Right forelimb (tissue), 1 donor: ENCODE measurements at regions not wholly inside any gene's neighbourhood (a gene's known extent, or its start where the extent isn't known, plus 50 kb on each side); places are given as distances from the start of the nearest gene placed in this dataset.

Experiments used
- DNase-seq: peaks from one replicate; pipeline ENCODE4 v3.0.0-alpha.2; 2018

- DNase-seq, result no peak
These were observed 93.3 kb downstream of the EDN1 start for GRCh38 chr6:12383448-12383847.

GRCh38 chr6:12384357-12384912 lies 94.3 kb downstream of the EDN1 start:
- DNase-seq, result no peak

GRCh38 chr6:12385316-12385715 lies 95.2 kb downstream of the EDN1 start:
- no peak for DNase-seq

GRCh38 chr6:12386816-12387215 lies 96.7 kb downstream of the EDN1 start:
- DNase-seq, result no peak

- DNase-seq, result no peak
These were observed 101.3 kb downstream of the EDN1 start for GRCh38 chr6:12391472-12391871.

- no peak for DNase-seq
These were observed 102.3 kb downstream of the EDN1 start for GRCh38 chr6:12392490-12392889.

GRCh38 chr6:12393100-12393499 lies 102.9 kb downstream of the EDN1 start:
- no peak for DNase-seq

GRCh38 chr6:12394170-12394569 lies 104.0 kb downstream of the EDN1 start:
- DNase-seq, result no peak

- no peak for DNase-seq
These were observed 105.7 kb downstream of the EDN1 start for GRCh38 chr6:12395898-12396297.

GRCh38 chr6:12401200-12401599 lies 111.0 kb downstream of the EDN1 start:
- no peak for DNase-seq

- no peak for DNase-seq
These were observed 113.2 kb downstream of the EDN1 start for GRCh38 chr6:12403201-12403826.

- no peak for DNase-seq
These were observed 113.9 kb downstream of the EDN1 start for GRCh38 chr6:12403947-12404647.

- DNase-seq, result no peak
These were observed 114.5 kb downstream of the EDN1 start for GRCh38 chr6:12404651-12405050.

GRCh38 chr6:12408752-12409151 lies 118.6 kb downstream of the EDN1 start:
- no peak for DNase-seq

GRCh38 chr6:12410946-12411345 lies 120.8 kb downstream of the EDN1 start:
- DNase-seq, result no peak

- DNase-seq, result no peak
These were observed 124.0 kb downstream of the EDN1 start for GRCh38 chr6:12414096-12414675.

- no peak for DNase-seq
These were observed 125.9 kb downstream of the EDN1 start for GRCh38 chr6:12415980-12416598.

- no peak for DNase-seq
These were observed 127.0 kb downstream of the EDN1 start for GRCh38 chr6:12417191-12417590.

- no peak for DNase-seq
These were observed 128.8 kb downstream of the EDN1 start for GRCh38 chr6:12418946-12419345.

- no peak for DNase-seq
These were observed 129.6 kb downstream of the EDN1 start for GRCh38 chr6:12419631-12420272.

- no peak for DNase-seq
These were observed 130.5 kb downstream of the EDN1 start for GRCh38 chr6:12420626-12421025.

- DNase-seq, result no peak
These were observed 131.4 kb downstream of the EDN1 start for GRCh38 chr6:12421596-12421995.

- DNase-seq, result no peak
These were observed 132.7 kb downstream of the EDN1 start for GRCh38 chr6:12422848-12423247.
